ENCODE measurements at regions not wholly inside any gene's neighbourhood (a gene's known extent, or its start where the extent isn't known, plus 50 kb on each side); places are given as distances from the start of the nearest gene placed in this dataset.

DNA sequence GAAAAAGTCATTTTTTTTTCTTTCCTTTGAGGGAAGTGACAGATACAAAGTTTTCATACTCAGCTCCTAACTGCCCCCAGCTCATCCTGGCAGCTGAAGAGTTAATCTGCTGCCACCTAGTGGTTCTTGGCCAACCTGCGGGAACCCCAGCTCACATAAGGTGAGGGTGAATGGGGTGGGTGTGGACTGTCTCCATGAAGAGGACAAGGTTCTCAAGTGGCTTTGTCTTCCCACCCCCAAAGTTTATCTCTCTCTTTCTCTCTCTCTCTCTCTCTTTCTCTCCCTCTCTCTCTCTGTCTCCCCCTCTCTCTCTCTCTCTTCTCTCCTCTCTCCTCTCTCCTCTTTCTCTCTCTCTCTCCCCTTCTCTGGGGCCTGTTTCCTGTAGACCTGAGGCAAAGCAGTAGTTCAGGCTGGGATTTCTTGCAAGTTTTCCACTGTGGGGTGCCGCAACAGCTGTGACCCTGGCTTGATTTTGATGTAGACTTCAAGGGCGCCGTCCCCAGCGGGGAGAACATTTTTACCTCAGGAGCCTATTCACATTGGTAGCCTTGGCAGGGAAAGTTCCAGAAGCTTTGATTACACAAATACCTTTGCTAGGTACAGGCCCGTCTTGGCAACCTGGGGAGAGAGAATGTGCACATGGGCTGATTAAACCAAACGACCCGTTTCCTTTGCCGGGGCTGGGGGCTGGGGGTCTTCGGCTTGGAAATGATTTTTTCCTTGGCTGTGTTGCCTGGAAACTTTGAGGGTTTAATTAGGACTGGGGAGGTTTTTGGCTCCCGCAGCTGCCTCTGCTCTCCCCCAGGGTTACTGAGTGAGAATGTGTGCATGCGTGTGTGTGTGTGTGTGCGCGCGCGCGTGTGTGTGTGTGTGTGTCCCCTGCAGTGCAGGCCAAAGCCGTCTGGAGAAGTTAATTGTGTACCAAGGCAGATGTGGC lies 135.9 kb downstream of the TM2D1 start:
- peak; percentile 36 for DNase-seq
- Histone ChIP-seq H4K5ac (ENCODE audit: low read depth, low read length) (no peak overlapping the region), H2AFZ (replicated peaks; ENCODE audit: low read length, poor library complexity) (no peak overlapping the region), H4K8ac (ENCODE audit: low read depth in 2 of 2, low read length in 2 of 2) (no peak overlapping the region), H3K23ac (ENCODE audit: low read depth, low read length) (no peak overlapping the region), H3K14ac (replicated peaks; ENCODE audit: low read depth, low read length) (no peak overlapping the region), H2BK5ac (ENCODE audit: low read depth, low read length, poor library complexity, severe bottlenecking) (no peak overlapping the region), H3K56ac (ENCODE audit: extremely low read depth, insufficient read depth, low read length) (no peak overlapping the region), H3K27ac (ENCODE audit: insufficient read depth, low read length) (no peak overlapping the region), H3K36me3 (ENCODE audit: control insufficient read depth, insufficient read depth, low read length) (no peaks in the 10 kb centered on the region), H3K18ac (ENCODE audit: low read depth, low read length) (no peak overlapping the region), H2AK9ac (replicated peaks; ENCODE audit: low read depth, low read length, poor library complexity) (no peak overlapping the region), H4K20me1 (ENCODE audit: insufficient read depth, low read length) (no peaks in the 10 kb centered on the region; the same call in 1 of the 2 replicates), H3K4me2 (ENCODE audit: low read depth, low read length) (no peak overlapping the region), H3K4me3 (ENCODE audit: insufficient read depth, low read depth, low read length) (no peak overlapping the region), H3K27me3 (ENCODE audit: control insufficient read depth, insufficient read depth, low read length) (no peaks in the 10 kb centered on the region; the same call in 1 of the 2 replicates), H3K79me1 (ENCODE audit: low read depth in 1 of 2, low read length in 2 of 2) (no peaks in the 10 kb centered on the region), H3K4me1 (ENCODE audit: control insufficient read depth, insufficient read depth, low read length) (no peaks in the 10 kb centered on the region), H2BK20ac (ENCODE audit: low read depth, low read length) (no peak overlapping the region), H3K9me1 (ENCODE audit: insufficient read depth, low read length) (no peaks in the 10 kb centered on the region), H3K9me3 (ENCODE audit: control insufficient read depth, insufficient read depth, low read length) (no peaks in the 10 kb centered on the region), H3K9ac (ENCODE audit: low read depth, low read length) (no peak overlapping the region), H2BK120ac (ENCODE audit: low read depth, low read length) (no peak overlapping the region), H2AK5ac (ENCODE audit: low read depth, low read length) (no peak overlapping the region), H4K91ac (ENCODE audit: insufficient read depth, low read depth, low read length) (no peak overlapping the region), H3K4ac (ENCODE audit: low read depth, low read length) (no peak overlapping the region), H2BK15ac (ENCODE audit: low read depth, low read length) (no peak overlapping the region)
- CTCF ChIA-PET, result interaction anchor here (0.5 to 1.5 kb wide), 7 partner anchors 10 to 136 kb away, joined by 3 to 4 read pairs (median 3); no protein-coding TSS in a partner anchor
- BruUV-seq (replicated peaks), result no TSS peak
- dilution Hi-C loops (cut with HindIII; ENCODE audit: low sequenced_read_pairs, unreplicated experiment), result no loop called here
- POLR2A ChIA-PET (ENCODE audit: unreplicated experiment), result interaction anchor here (0.6 kb wide), 1 partner anchor 327 kb away, joined by 6 read pairs; no protein-coding TSS in a partner anchor
- intact Hi-C loops (cut with micrococcal nuclease), result loop anchor here (1.0 to 2.0 kb wide), 5 partner anchors 264 to 740 kb away; no protein-coding TSS in a partner anchor
- no CpG with 5 or more reads among the region's 18 CpGs for WGBS, 2 experiments (ENCODE audit: extremely low coverage in 2 of 2, insufficient read length in 1 of 2)
- ATAC-seq (ENCODE audit: low read depth), result peak; percentile 85
- TF ChIP-seq MAZ (IDR thresholded peaks at IDR 0.05; ENCODE audit: borderline replicate concordance, low read depth, low read length) (peak; percentile 27; the same call in 1 of the 2 replicates), SMC3 (IDR thresholded peaks at IDR 0.05; ENCODE audit: low read depth, low read length) (peak; percentile 64), RAD21 (IDR thresholded peaks at IDR 0.05; ENCODE audit: low read length) (peak; percentile 63), MXI1 (IDR thresholded peaks at IDR 0.05; ENCODE audit: borderline replicate concordance, low read depth, low read length) (no peak), CHD1 (IDR thresholded peaks at IDR 0.05; ENCODE audit: low read depth, low read length) (no peak)
- TF ChIP-seq, protein P1, sequence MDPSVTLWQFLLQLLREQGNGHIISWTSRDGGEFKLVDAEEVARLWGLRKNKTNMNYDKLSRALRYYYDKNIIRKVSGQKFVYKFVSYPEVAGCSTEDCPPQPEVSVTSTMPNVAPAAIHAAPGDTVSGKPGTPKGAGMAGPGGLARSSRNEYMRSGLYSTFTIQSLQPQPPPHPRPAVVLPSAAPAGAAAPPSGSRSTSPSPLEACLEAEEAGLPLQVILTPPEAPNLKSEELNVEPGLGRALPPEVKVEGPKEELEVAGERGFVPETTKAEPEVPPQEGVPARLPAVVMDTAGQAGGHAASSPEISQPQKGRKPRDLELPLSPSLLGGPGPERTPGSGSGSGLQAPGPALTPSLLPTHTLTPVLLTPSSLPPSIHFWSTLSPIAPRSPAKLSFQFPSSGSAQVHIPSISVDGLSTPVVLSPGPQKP (IDR thresholded peaks at IDR 0.05; ENCODE audit: borderline replicate concordance, low read depth, low read length), result no peak
- TF ChIP-seq, protein P2, sequence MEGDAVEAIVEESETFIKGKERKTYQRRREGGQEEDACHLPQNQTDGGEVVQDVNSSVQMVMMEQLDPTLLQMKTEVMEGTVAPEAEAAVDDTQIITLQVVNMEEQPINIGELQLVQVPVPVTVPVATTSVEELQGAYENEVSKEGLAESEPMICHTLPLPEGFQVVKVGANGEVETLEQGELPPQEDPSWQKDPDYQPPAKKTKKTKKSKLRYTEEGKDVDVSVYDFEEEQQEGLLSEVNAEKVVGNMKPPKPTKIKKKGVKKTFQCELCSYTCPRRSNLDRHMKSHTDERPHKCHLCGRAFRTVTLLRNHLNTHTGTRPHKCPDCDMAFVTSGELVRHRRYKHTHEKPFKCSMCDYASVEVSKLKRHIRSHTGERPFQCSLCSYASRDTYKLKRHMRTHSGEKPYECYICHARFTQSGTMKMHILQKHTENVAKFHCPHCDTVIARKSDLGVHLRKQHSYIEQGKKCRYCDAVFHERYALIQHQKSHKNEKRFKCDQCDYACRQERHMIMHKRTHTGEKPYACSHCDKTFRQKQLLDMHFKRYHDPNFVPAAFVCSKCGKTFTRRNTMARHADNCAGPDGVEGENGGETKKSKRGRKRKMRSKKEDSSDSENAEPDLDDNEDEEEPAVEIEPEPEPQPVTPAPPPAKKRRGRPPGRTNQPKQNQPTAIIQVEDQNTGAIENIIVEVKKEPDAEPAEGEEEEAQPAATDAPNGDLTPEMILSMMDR (conservative IDR thresholded peaks at IDR 0.05; ENCODE audit: low read depth, low read length), result peak; percentile 63
- in situ Hi-C loops (cut with MboI; ENCODE audit: low sequenced_read_pairs), result no loop called here
